Skeletal muscle cell (primary cell): ENCODE measurements at regions not wholly inside any gene's neighbourhood (a gene's known extent, or its start where the extent isn't known, plus 50 kb on each side); places are given as distances from the start of the nearest gene placed in this dataset.
"Not testable (repeated sequence)": the region's sequence is repeated elsewhere in the genome, so short reads cannot be mapped to it uniquely, and the experiment has no call there.

Source experiments
- DNase-seq: peaks from one replicate; pipeline ENCODE4 v3.0.0-alpha.2; 2010; ENCODE audit warnings: low read depth
- H3K4me3 ChIP-seq: 2 replicates; pipeline ENCODE4 v1.5.1; 2011; ENCODE audit warnings: low read depth, mild to moderate bottlenecking, control low read depth, low read length, moderate library complexity

- no peak for DNase-seq
These were observed 345.8 kb downstream of the SOCS6 start for GRCh38 chr18:70634576-70635147.

GRCh38 chr18:70627182-70627802, 338.4 kb downstream of the SOCS6 start:
- DNase-seq, result no peak
- no peak overlapping the region for H3K4me3 ChIP-seq

More at GRCh38 chr18:70634576-70635147, 345.8 kb downstream of the SOCS6 start:
- no peak overlapping the region for H3K4me3 ChIP-seq

GRCh38 chr18:70622622-70623419, 334.0 kb downstream of the SOCS6 start:
- H3K4me3 ChIP-seq, result no peak overlapping the region
- DNase-seq, result no peak

- no peak for DNase-seq
- no peak overlapping the region for H3K4me3 ChIP-seq
These were observed 332.9 kb downstream of the SOCS6 start for GRCh38 chr18:70621710-70622109.

GRCh38 chr18:70620837-70621612, 332.2 kb downstream of the SOCS6 start:
- H3K4me3 ChIP-seq, result no peak overlapping the region
- DNase-seq, result no peak

GRCh38 chr18:70617020-70617763, 328.3 kb downstream of the SOCS6 start:
- no peak for DNase-seq
- H3K4me3 ChIP-seq, result no peak overlapping the region

GRCh38 chr18:70600225-70600925, 311.5 kb downstream of the SOCS6 start:
- no peak overlapping the region for H3K4me3 ChIP-seq
- DNase-seq, result no peak

- no peak for DNase-seq
- H3K4me3 ChIP-seq, result no peak overlapping the region
These were observed 309.6 kb downstream of the SOCS6 start for GRCh38 chr18:70598406-70598805.

GRCh38 chr18:70582981-70583380, 294.1 kb downstream of the SOCS6 start:
- no peak overlapping the region for H3K4me3 ChIP-seq

GRCh38 chr18:70578480-70578879, 289.6 kb downstream of the SOCS6 start:
- DNase-seq, result no peak
- no peak overlapping the region for H3K4me3 ChIP-seq

More at GRCh38 chr18:70582981-70583380, 294.1 kb downstream of the SOCS6 start:
- no peak for DNase-seq

GRCh38 chr18:70577023-70577420, 288.2 kb downstream of the SOCS6 start:
- H3K4me3 ChIP-seq, result no peak overlapping the region

GRCh38 chr18:70576276-70577022, 287.6 kb downstream of the SOCS6 start:
- H3K4me3 ChIP-seq, result no peak overlapping the region
- DNase-seq, result no peak

More at GRCh38 chr18:70577023-70577420, 288.2 kb downstream of the SOCS6 start:
- DNase-seq, result no peak

- H3K4me3 ChIP-seq, DNase-seq: not testable (repeated sequence)
These were observed 286.1 kb downstream of the SOCS6 start for GRCh38 chr18:70574951-70575350.

GRCh38 chr18:70569647-70570046, 280.8 kb downstream of the SOCS6 start:
- not testable (repeated sequence) for DNase-seq

GRCh38 chr18:70559446-70559845, 270.6 kb downstream of the SOCS6 start:
- no peak overlapping the region for H3K4me3 ChIP-seq
- no peak for DNase-seq

More at GRCh38 chr18:70569647-70570046, 280.8 kb downstream of the SOCS6 start:
- H3K4me3 ChIP-seq, result not testable (repeated sequence)

GRCh38 chr18:70558371-70558770, 269.5 kb downstream of the SOCS6 start:
- no peak overlapping the region for H3K4me3 ChIP-seq
- DNase-seq, result no peak

GRCh38 chr18:70554854-70555445, 266.1 kb downstream of the SOCS6 start:
- no peak overlapping the region for H3K4me3 ChIP-seq
- DNase-seq, result no peak

GRCh38 chr18:70553936-70554260, 265.1 kb downstream of the SOCS6 start:
- DNase-seq, result no peak
- no peak overlapping the region for H3K4me3 ChIP-seq
